ENCODE measurements at regions not wholly inside any gene's neighbourhood (a gene's known extent, or its start where the extent isn't known, plus 50 kb on each side); places are given as distances from the start of the nearest gene placed in this dataset.

DNA sequence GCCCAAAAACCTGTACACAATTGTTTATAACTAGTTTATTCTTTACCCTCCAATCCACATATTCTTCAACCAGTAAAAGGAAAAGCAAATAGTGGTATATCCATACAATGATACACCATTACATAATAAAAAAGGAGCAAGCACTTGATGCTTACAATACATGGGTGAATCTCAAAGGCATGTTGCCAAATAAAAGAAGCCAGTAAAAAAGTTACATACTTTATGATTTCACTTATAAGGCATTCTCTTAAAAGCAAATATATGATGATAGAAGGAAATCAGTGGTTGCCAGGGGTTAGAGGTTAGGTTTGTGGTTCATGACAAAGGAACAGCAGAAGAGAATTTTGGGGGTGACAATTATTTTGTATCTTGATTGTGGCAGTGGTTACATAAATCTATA, 896.1 kb upstream of the LCORL start:
- DNase-seq (ENCODE audit: extremely low read depth, insufficient read length) = no peak
- no peaks in the 10 kb centered on the region for H3K27me3 ChIP-seq (replicated peaks; ENCODE audit: control insufficient read depth, insufficient read depth, low read length)
- H3K36me3 ChIP-seq (ENCODE audit: control insufficient read depth, insufficient read depth, low read length) = no peaks in the 10 kb centered on the region
- TF ChIP-seq, protein P1, sequence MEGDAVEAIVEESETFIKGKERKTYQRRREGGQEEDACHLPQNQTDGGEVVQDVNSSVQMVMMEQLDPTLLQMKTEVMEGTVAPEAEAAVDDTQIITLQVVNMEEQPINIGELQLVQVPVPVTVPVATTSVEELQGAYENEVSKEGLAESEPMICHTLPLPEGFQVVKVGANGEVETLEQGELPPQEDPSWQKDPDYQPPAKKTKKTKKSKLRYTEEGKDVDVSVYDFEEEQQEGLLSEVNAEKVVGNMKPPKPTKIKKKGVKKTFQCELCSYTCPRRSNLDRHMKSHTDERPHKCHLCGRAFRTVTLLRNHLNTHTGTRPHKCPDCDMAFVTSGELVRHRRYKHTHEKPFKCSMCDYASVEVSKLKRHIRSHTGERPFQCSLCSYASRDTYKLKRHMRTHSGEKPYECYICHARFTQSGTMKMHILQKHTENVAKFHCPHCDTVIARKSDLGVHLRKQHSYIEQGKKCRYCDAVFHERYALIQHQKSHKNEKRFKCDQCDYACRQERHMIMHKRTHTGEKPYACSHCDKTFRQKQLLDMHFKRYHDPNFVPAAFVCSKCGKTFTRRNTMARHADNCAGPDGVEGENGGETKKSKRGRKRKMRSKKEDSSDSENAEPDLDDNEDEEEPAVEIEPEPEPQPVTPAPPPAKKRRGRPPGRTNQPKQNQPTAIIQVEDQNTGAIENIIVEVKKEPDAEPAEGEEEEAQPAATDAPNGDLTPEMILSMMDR (IDR thresholded peaks at IDR 0.05; ENCODE audit: insufficient read depth, low read length, poor library complexity, severe bottlenecking) = no peak
- no peak overlapping the region for H3K4me3 ChIP-seq (replicated peaks; ENCODE audit: low read depth, low read length)

DNA sequence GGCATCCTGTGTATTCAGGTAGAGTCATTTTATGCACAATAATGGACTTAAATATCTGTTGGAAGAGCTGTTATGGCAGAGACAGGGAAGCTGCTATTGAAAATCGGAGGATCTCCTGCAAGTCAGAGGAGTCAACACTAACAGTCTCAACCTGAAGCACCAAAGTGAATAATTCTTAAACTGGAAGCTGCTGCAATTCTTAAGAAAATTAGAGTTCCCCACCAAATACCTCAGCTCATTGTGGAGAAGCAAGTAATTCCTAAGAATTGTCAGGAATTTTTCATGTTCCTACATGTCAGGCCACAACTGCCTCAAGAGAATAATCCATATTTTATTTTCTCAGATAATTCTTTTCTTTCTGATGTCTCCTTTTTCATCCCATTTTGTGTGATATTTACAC, 892.6 kb upstream of the LCORL start:
- no peaks in the 10 kb centered on the region for H3K27me3 ChIP-seq (replicated peaks; ENCODE audit: control insufficient read depth, insufficient read depth, low read length)
- TF ChIP-seq, protein P1 (IDR thresholded peaks at IDR 0.05; ENCODE audit: insufficient read depth, low read length, poor library complexity, severe bottlenecking) = no peak
- no peak overlapping the region for H3K4me3 ChIP-seq (replicated peaks; ENCODE audit: low read depth, low read length)
- H3K36me3 ChIP-seq (ENCODE audit: control insufficient read depth, insufficient read depth, low read length) = no peaks in the 10 kb centered on the region
- DNase-seq (ENCODE audit: extremely low read depth, insufficient read length) = no peak

DNA sequence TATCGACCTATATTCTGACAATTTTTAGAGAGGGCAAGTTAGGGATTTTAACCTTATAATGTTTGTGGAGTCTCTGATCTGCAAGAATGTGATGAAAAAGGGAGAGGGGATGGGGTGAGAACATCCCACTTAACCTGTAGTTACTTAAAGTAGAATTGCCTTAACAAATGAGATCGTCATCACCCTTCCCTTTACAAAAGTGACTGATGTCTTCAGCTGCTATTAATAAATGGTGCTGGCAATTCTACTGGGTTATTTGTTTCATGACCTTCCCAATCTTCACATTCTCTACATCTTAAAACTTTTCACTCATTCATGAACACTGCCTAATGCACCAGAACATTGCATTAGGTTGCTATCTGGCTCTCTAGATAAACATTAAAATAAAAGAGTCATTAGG, 873.4 kb upstream of the LCORL start:
- no peak for DNase-seq (ENCODE audit: extremely low read depth, insufficient read length)
- no peaks in the 10 kb centered on the region for H3K36me3 ChIP-seq (ENCODE audit: control insufficient read depth, insufficient read depth, low read length)
- no peak overlapping the region for H3K4me3 ChIP-seq (replicated peaks; ENCODE audit: low read depth, low read length)
- no peaks in the 10 kb centered on the region for H3K27me3 ChIP-seq (replicated peaks; ENCODE audit: control insufficient read depth, insufficient read depth, low read length)
- TF ChIP-seq, protein P1 (IDR thresholded peaks at IDR 0.05; ENCODE audit: insufficient read depth, low read length, poor library complexity, severe bottlenecking) = no peak

DNA sequence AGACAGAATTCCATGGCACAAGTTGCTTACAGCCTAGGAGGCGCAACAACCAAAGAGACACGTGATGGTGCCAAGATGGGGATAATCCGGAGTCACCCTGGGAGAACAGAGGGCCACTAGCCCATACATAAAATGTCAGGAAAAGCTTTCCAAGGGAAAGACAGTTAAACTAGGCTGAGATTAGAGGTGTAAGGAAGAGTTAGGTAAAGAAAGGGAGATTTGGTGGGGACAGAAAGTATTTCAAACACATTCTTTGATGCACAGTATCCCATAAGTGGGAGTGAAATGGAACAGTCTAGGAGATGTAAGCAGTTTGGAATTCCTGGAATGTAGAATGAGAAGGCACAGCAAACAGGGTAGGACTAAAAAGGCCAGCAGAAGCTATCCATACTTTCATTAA, 860.9 kb upstream of the LCORL start:
- TF ChIP-seq, protein P1 (IDR thresholded peaks at IDR 0.05; ENCODE audit: insufficient read depth, low read length, poor library complexity, severe bottlenecking) = no peak
- H3K4me3 ChIP-seq (replicated peaks; ENCODE audit: low read depth, low read length) = no peak overlapping the region
- H3K27me3 ChIP-seq (replicated peaks; ENCODE audit: control insufficient read depth, insufficient read depth, low read length) = no peaks in the 10 kb centered on the region
- no peak for DNase-seq (ENCODE audit: extremely low read depth, insufficient read length)
- H3K36me3 ChIP-seq (ENCODE audit: control insufficient read depth, insufficient read depth, low read length) = no peaks in the 10 kb centered on the region

DNA sequence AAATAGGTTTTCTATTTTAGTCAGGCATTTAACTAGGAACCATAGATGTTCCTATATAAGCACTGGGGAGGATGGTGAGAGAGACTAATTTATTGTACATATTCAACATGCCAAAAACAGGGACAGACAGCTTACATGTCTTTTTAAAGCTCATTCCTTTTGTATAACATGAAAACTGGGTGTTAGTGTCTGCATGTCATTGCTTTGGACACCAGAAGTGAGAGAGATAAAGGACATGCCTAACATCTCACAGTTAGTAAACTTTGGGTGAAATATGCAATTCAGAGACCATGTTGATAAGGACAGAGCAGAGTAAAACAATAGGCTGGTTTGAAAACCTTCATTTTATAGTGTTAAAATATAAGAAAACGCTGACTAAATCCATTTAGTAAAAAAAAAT, 860.0 kb upstream of the LCORL start:
- no peaks in the 10 kb centered on the region for H3K36me3 ChIP-seq (ENCODE audit: control insufficient read depth, insufficient read depth, low read length)

DNA sequence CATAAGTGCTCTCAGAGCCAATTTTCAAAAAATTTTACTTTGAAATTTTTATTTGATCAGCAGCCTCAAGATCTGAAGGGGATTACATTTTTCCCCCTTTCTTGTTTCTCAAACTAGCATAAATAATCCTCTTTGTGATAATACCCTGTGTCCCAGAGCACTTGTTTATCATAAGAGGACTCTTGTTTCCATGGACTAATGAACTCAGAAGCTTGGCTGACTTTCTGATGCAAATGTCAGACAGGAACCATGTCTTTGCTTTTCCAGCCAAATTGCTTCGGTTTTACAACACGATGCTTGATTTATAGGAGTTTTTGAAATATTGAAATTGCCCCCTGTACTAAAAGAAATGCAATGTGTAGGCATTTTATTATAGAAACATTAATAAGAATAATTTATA, 859.3 kb upstream of the LCORL start:
- Histone ChIP-seq H3K27me3 (replicated peaks; ENCODE audit: control insufficient read depth, insufficient read depth, low read length) (no peaks in the 10 kb centered on the region), H3K36me3 (ENCODE audit: control insufficient read depth, insufficient read depth, low read length) (no peaks in the 10 kb centered on the region), H3K4me3 (replicated peaks; ENCODE audit: low read depth, low read length) (no peak overlapping the region)
- DNase-seq (ENCODE audit: extremely low read depth, insufficient read length) = no peak
- TF ChIP-seq, protein P1 (IDR thresholded peaks at IDR 0.05; ENCODE audit: insufficient read depth, low read length, poor library complexity, severe bottlenecking) = no peak

More for the DNA sequence above, 860.0 kb upstream of the LCORL start:
- DNase-seq (ENCODE audit: extremely low read depth, insufficient read length) = no peak
- H3K4me3 ChIP-seq (replicated peaks; ENCODE audit: low read depth, low read length) = no peak overlapping the region
- no peaks in the 10 kb centered on the region for H3K27me3 ChIP-seq (replicated peaks; ENCODE audit: control insufficient read depth, insufficient read depth, low read length)
- TF ChIP-seq, protein P1 (IDR thresholded peaks at IDR 0.05; ENCODE audit: insufficient read depth, low read length, poor library complexity, severe bottlenecking) = no peak

Measured in GM06990 (cell line).